Hematopoietic multipotent progenitor cell treated with erythropoietin and hydrocortisone succinate and interleukin-3 and kit ligand, for 17 days (in vitro differentiated cells): ENCODE measurements at regions not wholly inside any gene's neighbourhood (a gene's known extent, or its start where the extent isn't known, plus 50 kb on each side); places are given as distances from the start of the nearest gene placed in this dataset.
"Not testable (repeated sequence)": the region's sequence is repeated elsewhere in the genome, so short reads cannot be mapped to it uniquely, and the experiment has no call there.

Experiments
- DNase-seq: peaks from one replicate; pipeline ENCODE4 v3.0.0-alpha.2; 2015; ENCODE audit warnings: low spot score

GRCh38 chr14:59058776-59059175 is 129.7 kb upstream of the DAAM1 start:
- DNase-seq: not testable (repeated sequence)

DNA sequence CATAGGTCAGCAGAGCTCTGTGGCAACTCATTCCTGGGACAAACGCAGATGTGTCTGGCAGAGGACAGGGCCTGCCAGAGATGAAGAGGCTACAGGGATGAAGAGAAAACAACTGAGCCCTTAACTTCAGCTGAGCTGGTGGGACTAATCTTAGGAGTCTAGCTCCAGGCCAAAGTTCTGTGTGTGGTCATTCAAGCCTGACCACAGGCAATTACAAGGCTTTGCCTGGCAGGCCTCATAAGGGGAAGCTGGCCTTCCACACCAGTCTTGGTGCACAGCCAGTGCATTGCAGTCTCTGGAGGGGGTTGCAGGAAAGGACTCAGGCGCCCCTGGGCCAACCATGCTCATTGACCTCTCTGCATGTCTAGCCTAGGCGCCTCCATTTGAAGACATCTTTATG is 127.6 kb upstream of the DAAM1 start:
- no peak for DNase-seq

GRCh38 chr14:59061292-59061691 is 127.2 kb upstream of the DAAM1 start:
- DNase-seq: no peak

DNA sequence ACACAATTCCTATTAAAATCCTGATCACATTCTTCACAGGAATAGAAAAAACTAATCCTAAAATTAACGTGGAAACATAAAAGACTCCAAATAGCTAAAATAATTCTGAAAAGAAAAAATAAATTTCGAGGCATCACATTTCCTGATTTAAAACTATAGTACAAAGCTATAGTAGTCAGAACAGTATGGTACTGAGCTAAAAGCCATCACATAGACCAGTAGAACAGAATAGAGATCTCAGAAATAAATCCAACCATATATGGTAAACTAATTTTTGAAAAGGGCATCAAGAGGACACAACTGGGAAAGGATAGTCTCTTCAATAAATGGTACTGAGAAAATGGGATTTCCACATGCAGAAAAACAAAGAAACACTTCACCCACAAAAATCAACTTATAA is 125.2 kb upstream of the DAAM1 start:
- no peak for DNase-seq

- no peak for DNase-seq
These were observed 121.2 kb upstream of the DAAM1 start for GRCh38 chr14:59067127-59067894.

- DNase-seq: no peak
These were observed 119.2 kb upstream of the DAAM1 start for GRCh38 chr14:59069163-59069854.

GRCh38 chr14:59075506-59075905 is 113.0 kb upstream of the DAAM1 start:
- DNase-seq: no peak

- no peak for DNase-seq
These were observed 106.7 kb upstream of the DAAM1 start for GRCh38 chr14:59081720-59082119.

DNA sequence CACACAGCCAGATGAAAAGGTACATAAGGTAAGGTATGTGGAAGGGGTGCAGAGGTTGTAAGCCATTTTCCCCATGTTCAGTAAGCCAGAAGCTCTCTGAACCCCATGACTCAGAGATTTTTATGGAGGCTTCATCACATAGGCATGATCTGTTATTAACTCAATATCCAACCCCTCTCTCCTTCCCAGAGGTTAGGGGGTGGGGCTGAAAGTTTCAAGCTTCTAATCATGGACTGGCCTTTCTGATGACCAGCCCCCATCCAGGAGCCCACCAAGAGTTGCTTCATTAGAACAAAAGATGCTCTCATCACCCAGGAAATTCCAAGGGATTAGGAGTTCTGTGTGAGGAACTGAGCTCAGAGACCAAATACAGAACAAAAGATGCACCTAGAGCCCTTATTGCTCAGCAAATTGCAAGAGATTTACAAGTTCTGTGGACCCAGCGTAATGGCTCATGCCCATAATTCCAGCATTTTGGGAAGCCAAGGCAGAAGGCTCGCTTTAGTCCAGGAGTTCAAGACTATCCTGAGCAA is 103.2 kb upstream of the DAAM1 start:
- DNase-seq: no peak

GRCh38 chr14:59086241-59086882 is 102.1 kb upstream of the DAAM1 start:
- no peak for DNase-seq

GRCh38 chr14:59087240-59087639 is 101.2 kb upstream of the DAAM1 start:
- DNase-seq: no peak

DNA sequence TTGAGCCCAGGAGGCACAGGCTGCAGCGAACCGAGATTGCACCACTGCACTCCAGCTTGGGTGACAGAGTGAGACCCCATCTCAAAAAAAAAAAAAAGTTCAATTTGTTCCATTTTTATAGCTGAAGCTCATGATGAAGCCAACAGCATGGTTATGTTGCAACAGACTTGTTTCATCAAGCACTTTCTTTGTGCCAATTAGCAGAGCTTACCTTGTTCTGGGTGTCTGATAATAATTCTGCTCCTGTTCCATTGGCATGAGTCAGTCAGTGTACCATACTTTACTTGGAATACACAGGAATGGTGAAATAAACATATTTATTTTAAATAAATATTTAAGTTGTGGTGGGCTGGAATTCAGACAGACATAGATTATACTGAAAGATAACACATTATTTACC is 100.8 kb upstream of the DAAM1 start:
- no peak for DNase-seq

DNA sequence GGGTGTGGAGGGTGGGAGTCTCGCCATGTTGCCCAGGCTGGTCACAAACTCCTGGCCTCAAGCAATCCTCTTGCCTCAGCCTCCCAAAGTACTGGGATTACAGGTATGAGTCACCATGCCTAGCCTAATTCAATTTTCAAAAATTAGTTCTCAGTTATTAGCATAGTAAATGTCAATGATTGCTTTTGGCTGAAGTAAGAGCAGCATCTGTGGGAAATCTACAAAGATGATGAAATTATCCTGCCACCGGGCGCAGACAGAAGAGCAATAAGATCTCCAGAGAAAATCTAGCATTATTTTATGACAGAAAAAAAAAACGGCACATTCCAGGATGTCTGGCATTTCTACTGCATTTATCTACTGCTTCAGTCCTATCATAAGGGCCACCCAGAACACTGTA is 97.9 kb upstream of the DAAM1 start:
- DNase-seq: no peak

GRCh38 chr14:59091404-59091803 is 97.1 kb upstream of the DAAM1 start:
- no peak for DNase-seq

- no peak for DNase-seq
These were observed 96.5 kb upstream of the DAAM1 start for GRCh38 chr14:59091976-59092375.

DNA sequence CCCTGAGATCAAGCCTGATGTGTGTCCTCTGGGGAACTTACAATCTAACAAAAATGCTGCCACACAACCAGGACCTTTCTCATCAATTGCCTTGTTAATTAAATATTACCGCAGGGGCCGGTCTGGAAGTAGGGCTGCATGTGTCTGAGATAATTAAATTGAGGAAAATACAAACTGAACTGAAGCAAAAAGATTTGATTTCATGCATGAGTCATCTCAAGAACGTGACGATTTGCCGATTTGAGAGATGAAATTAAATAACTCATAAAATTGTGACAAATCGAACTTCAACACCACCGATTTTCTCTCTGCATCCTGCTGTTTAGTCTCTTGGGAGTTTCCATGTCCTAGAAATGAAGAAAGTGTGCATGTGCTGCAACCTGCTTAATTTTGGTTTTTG is 94.6 kb upstream of the DAAM1 start:
- DNase-seq: no peak

GRCh38 chr14:59096303-59096702 is 92.2 kb upstream of the DAAM1 start:
- no peak for DNase-seq

- DNase-seq: no peak
These were observed 90.8 kb upstream of the DAAM1 start for GRCh38 chr14:59097681-59098080.

DNA sequence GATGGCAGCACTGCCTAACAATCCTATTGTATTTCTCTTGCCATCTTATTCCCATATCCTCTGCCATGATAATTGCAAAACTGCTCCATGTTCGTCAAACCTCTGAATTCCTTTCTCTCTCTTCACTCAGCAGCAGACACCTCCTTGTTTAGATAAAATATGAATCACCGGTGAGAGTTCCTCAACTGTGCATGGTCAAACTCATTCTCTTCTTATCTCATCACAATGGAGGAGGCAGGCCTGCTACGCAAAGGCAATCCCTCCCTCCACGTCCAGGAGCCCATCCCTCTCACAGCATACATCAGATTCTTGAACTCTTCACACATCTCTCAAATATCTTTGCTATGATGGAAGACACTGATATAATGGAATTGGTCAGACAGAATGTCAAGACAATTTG is 90.1 kb upstream of the DAAM1 start:
- no peak for DNase-seq

- DNase-seq: no peak
These were observed 88.3 kb upstream of the DAAM1 start for GRCh38 chr14:59100205-59100604.

- DNase-seq: no peak
These were observed 87.0 kb upstream of the DAAM1 start for GRCh38 chr14:59101476-59101875.

- DNase-seq: no peak
These were observed 85.1 kb upstream of the DAAM1 start for GRCh38 chr14:59103396-59103795.

DNA sequence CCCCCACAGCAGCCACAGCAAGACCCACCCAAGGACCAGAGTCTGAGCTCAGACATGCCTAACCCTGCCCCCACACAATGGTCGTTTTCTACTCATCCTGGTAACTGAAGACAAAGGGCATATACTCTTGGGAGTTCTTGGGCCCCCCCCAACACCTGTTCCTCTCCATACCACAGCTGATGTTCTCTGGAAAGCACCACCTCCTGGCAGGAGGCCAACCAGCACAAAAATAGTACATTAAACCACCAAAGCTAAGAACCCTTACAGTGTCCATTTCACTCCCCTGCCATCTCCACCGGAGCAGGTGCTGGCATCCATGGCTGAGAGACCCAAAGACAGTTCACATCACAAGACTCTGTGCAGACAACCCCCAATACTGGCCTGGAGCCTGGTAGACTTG is 80.6 kb upstream of the DAAM1 start:
- no peak for DNase-seq
